Activated T-helper 17 cell treated with anti-CD3 and anti-CD28 coated beads, Interleukin-2, amount 50 U/mL, for 72 hours (primary cell): ENCODE measurements at regions not wholly inside any gene's neighbourhood (a gene's known extent, or its start where the extent isn't known, plus 50 kb on each side); places are given as distances from the start of the nearest gene placed in this dataset.
"Not testable (repeated sequence)": the region's sequence is repeated elsewhere in the genome, so short reads cannot be mapped to it uniquely, and the experiment has no call there.

Experiments used
- ATAC-seq: fragments of 150-1000 bp; cut with Tn5 transposase; replicated peaks from 2 replicates; pipeline ENCODE4 v1.10.0; 2021; ENCODE audit warnings: mild to moderate bottlenecking, moderate library complexity
- H3K27ac Mint-ChIP-seq: one replicate; pipeline ENCODE4 v1.8.0; 2022; ENCODE audit warnings: mixed read lengths
- H3K27me3 Mint-ChIP-seq: one replicate; pipeline ENCODE4 v1.8.0; 2022; ENCODE audit warnings: mixed read lengths
- H3K36me3 Mint-ChIP-seq: one replicate; pipeline ENCODE4 v1.8.0; 2022; ENCODE audit warnings: low read depth, mild to moderate bottlenecking, mixed read lengths
- H3K4me1 Mint-ChIP-seq: one replicate; pipeline ENCODE4 v1.8.0; 2022; ENCODE audit warnings: mixed read lengths
- H3K4me3 Mint-ChIP-seq: one replicate; pipeline ENCODE4 v1.8.0; 2022; ENCODE audit warnings: mild to moderate bottlenecking, mixed read lengths
- H3K9me3 Mint-ChIP-seq: one replicate; pipeline ENCODE4 v1.8.0; 2022; ENCODE audit warnings: mixed read lengths

- Mint-ChIP-seq H3K27me3 (no peaks in the 10 kb centered on the region), H3K4me1 (no peaks in the 10 kb centered on the region), H3K4me3 (no peak overlapping the region), H3K36me3 (no peaks in the 10 kb centered on the region), H3K27ac (no peak overlapping the region), H3K9me3 (peaks cover 33% of the 10 kb centered on the region)
- ATAC-seq, result no peak
Measured at GRCh38 chr2:89775885-89776284, 1084.4 kb downstream of the RPIA start.

DNA sequence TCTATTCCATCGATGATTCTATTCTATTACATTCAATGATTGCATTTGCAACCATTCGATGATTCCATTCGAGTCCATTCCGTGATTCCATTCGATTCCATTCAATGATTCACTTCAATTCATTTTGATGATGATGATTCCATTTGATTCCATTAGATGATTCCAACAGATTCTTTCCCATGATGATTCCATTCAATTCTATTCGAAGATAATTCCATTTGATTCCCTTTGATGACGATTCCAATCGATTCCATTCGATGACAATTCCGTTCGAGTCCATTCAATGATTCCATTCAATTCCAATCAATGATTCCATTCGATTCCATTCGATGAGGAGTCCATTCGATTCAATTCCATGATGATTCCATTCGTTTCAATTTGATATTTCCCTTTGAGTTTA, 1088.8 kb downstream of the RPIA start:
- no peak overlapping the region for H3K4me3 Mint-ChIP-seq
- peaks cover 46% of the 10 kb centered on the region for H3K9me3 Mint-ChIP-seq
- H3K27ac Mint-ChIP-seq, result no peak overlapping the region
- no peaks in the 10 kb centered on the region for H3K36me3 Mint-ChIP-seq
- H3K27me3 Mint-ChIP-seq, result no peaks in the 10 kb centered on the region
- no peak for ATAC-seq
- H3K4me1 Mint-ChIP-seq, result no peaks in the 10 kb centered on the region

DNA sequence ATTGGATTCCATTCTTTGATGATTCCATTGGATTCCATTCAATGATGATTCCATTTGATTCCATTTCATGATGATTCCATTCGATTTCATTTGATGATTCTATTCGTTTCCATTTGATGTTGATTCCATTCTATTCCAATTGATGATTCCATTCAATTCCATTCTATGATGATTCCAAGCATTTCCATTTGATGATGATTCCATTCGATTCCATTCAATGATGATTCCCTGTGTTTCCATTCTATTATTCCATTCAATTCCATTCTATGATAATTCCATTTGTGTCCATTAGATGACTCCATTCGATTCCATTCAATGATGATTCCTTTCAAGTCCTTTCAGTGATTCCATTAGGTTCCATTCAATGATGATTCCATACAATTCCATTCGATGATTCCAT, 1090.5 kb downstream of the RPIA start:
- H3K9me3 Mint-ChIP-seq, result peaks cover 37% of the 10 kb centered on the region
- no peak overlapping the region for H3K4me3 Mint-ChIP-seq
- H3K27ac Mint-ChIP-seq, result no peak overlapping the region
- no peaks in the 10 kb centered on the region for H3K36me3 Mint-ChIP-seq
- no peaks in the 10 kb centered on the region for H3K4me1 Mint-ChIP-seq
- H3K27me3 Mint-ChIP-seq, result no peaks in the 10 kb centered on the region
- ATAC-seq, result no peak

DNA sequence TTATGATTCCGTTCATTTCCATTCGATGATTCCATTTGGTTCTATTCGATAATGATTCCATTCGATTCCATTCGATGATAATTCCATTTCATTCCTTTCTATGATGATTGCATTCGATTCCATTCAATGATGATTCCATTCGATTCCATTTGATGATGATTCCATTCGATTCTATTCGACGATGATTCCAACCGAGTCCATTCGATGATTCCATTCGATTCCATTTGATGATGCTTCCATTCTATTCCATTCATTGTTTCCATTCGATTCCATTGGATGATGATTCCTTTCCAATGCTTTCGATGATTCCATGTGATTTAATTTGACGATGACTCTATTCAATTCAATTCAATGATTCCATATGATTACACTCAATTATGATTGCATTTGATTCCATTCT, 1093.5 kb downstream of the RPIA start:
- H3K4me3 Mint-ChIP-seq, result no peak overlapping the region
- H3K27ac Mint-ChIP-seq, result no peak overlapping the region
- H3K36me3 Mint-ChIP-seq, result no peaks in the 10 kb centered on the region
- H3K9me3 Mint-ChIP-seq, result peaks cover 37% of the 10 kb centered on the region
- H3K4me1 Mint-ChIP-seq, result no peaks in the 10 kb centered on the region
- ATAC-seq, result no peak
- H3K27me3 Mint-ChIP-seq, result no peaks in the 10 kb centered on the region

- H3K36me3 Mint-ChIP-seq, H3K4me3 Mint-ChIP-seq, ATAC-seq: not testable (repeated sequence)
Measured at GRCh38 chr2:89785528-89785927, 1094.1 kb downstream of the RPIA start.

GRCh38 chr2:89786642-89787041, 1095.2 kb downstream of the RPIA start:
- not testable (repeated sequence) for H3K4me1 Mint-ChIP-seq, H3K27me3 Mint-ChIP-seq, H3K27ac Mint-ChIP-seq, H3K36me3 Mint-ChIP-seq, ATAC-seq, H3K4me3 Mint-ChIP-seq
- H3K9me3 Mint-ChIP-seq, result peaks cover 37% of the 10 kb centered on the region

More at GRCh38 chr2:89785528-89785927, 1094.1 kb downstream of the RPIA start:
- not testable (repeated sequence) for H3K4me1 Mint-ChIP-seq, H3K27ac Mint-ChIP-seq, H3K27me3 Mint-ChIP-seq
- peaks cover 38% of the 10 kb centered on the region for H3K9me3 Mint-ChIP-seq

- not testable (repeated sequence) for ATAC-seq, H3K27ac Mint-ChIP-seq, H3K4me1 Mint-ChIP-seq, H3K4me3 Mint-ChIP-seq, H3K27me3 Mint-ChIP-seq, H3K36me3 Mint-ChIP-seq
- H3K9me3 Mint-ChIP-seq, result peaks cover 35% of the 10 kb centered on the region
Measured at GRCh38 chr2:89795530-89795929, 1104.1 kb downstream of the RPIA start.

- H3K27ac Mint-ChIP-seq, result no peak overlapping the region
- ATAC-seq, result no peak
- H3K36me3 Mint-ChIP-seq, result no peaks in the 10 kb centered on the region
- no peaks in the 10 kb centered on the region for H3K27me3 Mint-ChIP-seq
- H3K9me3 Mint-ChIP-seq, result peaks cover 24% of the 10 kb centered on the region
- H3K4me3 Mint-ChIP-seq, result no peak overlapping the region
- no peaks in the 10 kb centered on the region for H3K4me1 Mint-ChIP-seq
Measured at GRCh38 chr2:89797320-89798038, 1106.0 kb downstream of the RPIA start.

- not testable (repeated sequence) for H3K36me3 Mint-ChIP-seq, H3K27ac Mint-ChIP-seq, H3K4me1 Mint-ChIP-seq, H3K4me3 Mint-ChIP-seq, ATAC-seq, H3K27me3 Mint-ChIP-seq
- peaks cover 35% of the 10 kb centered on the region for H3K9me3 Mint-ChIP-seq
Measured at GRCh38 chr2:89801207-89801606, 1109.7 kb downstream of the RPIA start.

DNA sequence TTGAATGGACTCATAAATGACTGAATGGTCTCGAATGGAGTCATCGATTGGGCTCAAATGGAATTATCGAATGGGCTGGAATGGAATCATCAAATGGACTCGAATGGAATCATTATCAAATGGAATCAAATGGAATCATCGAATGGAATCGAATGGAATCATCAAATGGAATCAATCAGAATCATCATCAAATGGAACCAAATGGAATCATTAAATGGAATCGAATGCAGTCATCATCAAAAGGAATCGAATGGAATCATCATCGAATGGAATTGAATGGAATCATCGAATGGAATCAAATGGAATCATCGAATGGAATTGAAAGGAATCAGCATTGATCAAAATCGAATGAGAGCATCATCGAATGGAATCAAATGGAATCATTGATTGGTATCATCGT, 1114.9 kb downstream of the RPIA start:
- H3K9me3 Mint-ChIP-seq, result peaks cover 38% of the 10 kb centered on the region
- not testable (repeated sequence) for H3K27ac Mint-ChIP-seq, H3K36me3 Mint-ChIP-seq, ATAC-seq, H3K27me3 Mint-ChIP-seq, H3K4me3 Mint-ChIP-seq, H3K4me1 Mint-ChIP-seq

DNA sequence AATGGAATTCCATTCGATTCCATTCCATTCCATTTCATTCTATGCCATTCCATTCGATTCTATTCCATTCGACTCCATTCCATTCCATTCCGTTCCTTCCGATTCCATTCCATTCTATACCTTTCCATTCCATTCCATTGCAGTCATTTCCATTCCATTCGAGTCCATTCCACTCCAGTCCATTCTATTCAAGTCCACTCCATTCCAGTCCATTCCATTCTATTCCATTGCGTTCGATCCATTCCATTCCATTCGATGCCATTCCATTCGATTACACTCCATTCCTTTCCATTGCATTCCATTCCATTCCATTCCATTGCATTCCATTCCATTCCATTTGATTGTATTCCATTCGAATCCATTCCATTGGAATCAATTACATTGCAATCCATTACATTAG, 1119.8 kb downstream of the RPIA start:
- Mint-ChIP-seq H3K9me3 (peaks cover 47% of the 10 kb centered on the region), H3K27me3 (no peaks in the 10 kb centered on the region), H3K27ac (no peak overlapping the region), H3K36me3 (no peaks in the 10 kb centered on the region), H3K4me1 (peaks cover 4% of the 10 kb centered on the region), H3K4me3 (no peak overlapping the region)
- no peak for ATAC-seq

- H3K36me3 Mint-ChIP-seq, H3K4me1 Mint-ChIP-seq, H3K27me3 Mint-ChIP-seq, ATAC-seq, H3K27ac Mint-ChIP-seq, H3K4me3 Mint-ChIP-seq: not testable (repeated sequence)
- peaks cover 53% of the 10 kb centered on the region for H3K9me3 Mint-ChIP-seq
Measured at GRCh38 chr2:89811910-89812309, 1120.4 kb downstream of the RPIA start.

- H3K4me1 Mint-ChIP-seq, ATAC-seq, H3K27ac Mint-ChIP-seq, H3K27me3 Mint-ChIP-seq, H3K4me3 Mint-ChIP-seq, H3K36me3 Mint-ChIP-seq: not testable (repeated sequence)
- H3K9me3 Mint-ChIP-seq, result peaks cover 74% of the 10 kb centered on the region
Measured at GRCh38 chr2:89814359-89814758, 1122.9 kb downstream of the RPIA start.

DNA sequence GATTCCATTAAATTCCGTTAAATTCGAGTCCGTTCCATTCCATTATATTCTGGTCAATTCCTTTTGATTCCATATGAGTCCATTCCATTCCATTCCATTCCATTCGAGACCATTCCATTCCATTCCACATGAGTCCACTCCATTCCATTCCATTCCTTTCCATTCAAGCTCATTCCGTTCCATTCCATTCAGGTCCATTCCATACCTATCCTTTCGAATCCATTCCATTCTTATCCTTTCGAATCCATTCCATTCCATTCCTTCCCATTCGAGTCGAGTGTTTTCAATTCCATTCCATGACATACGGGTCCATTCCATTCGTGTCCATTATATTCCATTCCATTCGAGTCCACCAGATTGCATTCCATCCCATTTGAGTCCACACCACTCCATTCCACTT, 1127.4 kb downstream of the RPIA start:
- no peaks in the 10 kb centered on the region for H3K4me1 Mint-ChIP-seq
- H3K27ac Mint-ChIP-seq, result no peak overlapping the region
- H3K27me3 Mint-ChIP-seq, result no peaks in the 10 kb centered on the region
- H3K4me3 Mint-ChIP-seq, result no peak overlapping the region
- H3K36me3 Mint-ChIP-seq, result no peaks in the 10 kb centered on the region
- no peak for ATAC-seq
- H3K9me3 Mint-ChIP-seq, result peaks cover 81% of the 10 kb centered on the region

GRCh38 chr2:89819809-89820208, 1128.3 kb downstream of the RPIA start:
- H3K4me3 Mint-ChIP-seq, result no peak overlapping the region
- H3K9me3 Mint-ChIP-seq, result peaks cover 72% of the 10 kb centered on the region
- no peak overlapping the region for H3K27ac Mint-ChIP-seq
- no peak for ATAC-seq
- H3K27me3 Mint-ChIP-seq, result no peaks in the 10 kb centered on the region
- H3K36me3 Mint-ChIP-seq, result no peaks in the 10 kb centered on the region
- no peaks in the 10 kb centered on the region for H3K4me1 Mint-ChIP-seq

DNA sequence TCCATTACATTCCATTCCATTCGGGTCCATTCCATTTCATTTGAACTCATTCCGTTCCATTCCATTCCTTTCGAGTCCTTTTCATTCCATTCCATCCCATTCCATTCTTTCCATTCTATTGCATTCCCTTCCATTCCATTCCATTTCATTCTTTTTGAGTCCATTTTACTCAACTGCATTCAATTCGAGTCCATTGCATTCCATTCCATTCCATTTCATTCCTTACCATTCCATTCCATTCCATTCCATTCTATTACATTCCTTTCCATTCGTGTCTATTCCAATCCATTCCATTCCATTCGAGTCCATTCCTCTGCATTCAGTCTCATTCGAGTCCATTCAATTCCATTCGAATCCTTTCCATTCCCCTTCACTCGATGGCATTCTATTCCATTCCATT, 1128.8 kb downstream of the RPIA start:
- Mint-ChIP-seq H3K36me3 (no peaks in the 10 kb centered on the region), H3K9me3 (peaks cover 67% of the 10 kb centered on the region), H3K4me1 (no peaks in the 10 kb centered on the region)

More for the DNA sequence above, 1128.8 kb downstream of the RPIA start:
- Mint-ChIP-seq H3K27me3 (no peaks in the 10 kb centered on the region), H3K27ac (no peak overlapping the region), H3K4me3 (no peak overlapping the region)
- no peak for ATAC-seq
